Retina (tissue), 1 donor: ENCODE measurements at regions not wholly inside any gene's neighbourhood (a gene's known extent, or its start where the extent isn't known, plus 50 kb on each side); places are given as distances from the start of the nearest gene placed in this dataset.

Experiments
- DNase-seq: peaks from one replicate; pipeline ENCODE4 v3.0.0-alpha.2; 2016

DNA sequence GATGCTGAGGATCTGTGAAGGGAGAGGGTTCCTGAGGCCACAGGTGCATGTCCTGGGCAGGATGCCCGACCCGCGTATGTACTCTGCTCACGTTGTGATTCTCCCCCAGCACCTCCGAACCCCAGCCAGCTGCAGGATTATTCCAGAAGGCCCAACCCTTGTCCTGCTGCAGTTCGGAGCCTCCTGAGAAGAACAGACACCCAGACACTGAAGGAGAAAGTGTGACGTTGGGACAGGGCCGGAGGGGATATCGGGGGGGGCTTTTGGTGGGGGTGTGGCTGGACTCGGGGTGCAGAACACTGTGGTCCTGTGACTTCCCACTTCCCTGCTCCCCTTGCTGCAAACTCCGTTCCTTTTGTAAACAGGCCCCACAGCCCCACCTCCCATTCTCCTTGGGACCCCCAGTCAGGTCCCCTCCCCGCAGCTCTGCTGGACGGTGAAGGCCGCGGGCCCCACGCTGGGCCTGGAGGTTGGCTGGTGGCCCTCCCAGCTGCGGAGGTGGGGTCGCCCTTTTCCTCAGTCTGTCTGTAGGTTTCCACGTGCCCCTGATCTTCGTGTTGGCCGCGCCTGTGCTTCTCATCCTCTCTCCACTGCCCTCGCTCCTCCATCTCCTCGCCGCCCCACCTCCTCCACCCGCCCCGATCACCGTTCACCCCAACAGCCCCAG, 83.0 kb upstream of the ADRA2C start:
- no peak for DNase-seq

DNA sequence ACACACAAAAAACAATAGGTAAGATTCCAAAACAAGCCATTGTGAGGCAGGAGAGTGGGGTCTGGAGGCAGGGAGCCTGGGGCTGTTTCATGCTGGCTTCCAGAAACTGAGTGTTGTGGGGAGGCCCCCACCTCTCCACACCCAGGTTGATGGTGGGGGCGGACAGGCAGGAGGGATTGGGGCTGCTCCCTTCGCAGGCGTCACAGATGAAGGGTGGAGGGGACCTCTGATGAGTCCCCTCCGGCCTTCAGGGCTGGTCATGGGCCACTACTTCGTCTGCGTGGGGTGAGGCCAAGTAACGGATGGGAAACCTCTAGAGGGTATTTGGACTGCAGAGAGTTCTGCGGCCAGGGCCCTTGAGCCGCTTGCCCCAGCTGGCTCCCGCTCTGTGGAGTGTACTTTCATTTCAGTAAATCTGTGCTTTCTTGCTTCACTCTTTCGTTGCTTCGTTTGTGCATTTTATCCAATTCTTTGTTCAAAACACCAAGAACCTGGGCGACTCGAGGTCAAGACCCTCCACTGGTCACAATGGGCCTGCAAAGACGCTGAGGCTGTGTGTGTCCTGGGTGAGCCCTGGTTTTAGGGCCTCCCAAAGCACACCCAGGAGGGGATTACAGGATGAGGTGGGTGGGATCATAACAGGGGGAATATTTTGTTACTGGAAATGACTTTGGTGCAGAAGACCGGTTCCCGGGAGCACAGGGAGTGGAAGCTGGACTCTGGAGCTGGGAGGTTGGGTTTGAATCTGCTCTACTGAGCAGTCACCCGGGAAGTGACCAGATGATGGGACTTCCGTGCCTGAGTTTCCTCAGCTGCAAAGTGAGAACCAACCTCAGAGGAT, 83.7 kb upstream of the ADRA2C start:
- no peak for DNase-seq

DNA sequence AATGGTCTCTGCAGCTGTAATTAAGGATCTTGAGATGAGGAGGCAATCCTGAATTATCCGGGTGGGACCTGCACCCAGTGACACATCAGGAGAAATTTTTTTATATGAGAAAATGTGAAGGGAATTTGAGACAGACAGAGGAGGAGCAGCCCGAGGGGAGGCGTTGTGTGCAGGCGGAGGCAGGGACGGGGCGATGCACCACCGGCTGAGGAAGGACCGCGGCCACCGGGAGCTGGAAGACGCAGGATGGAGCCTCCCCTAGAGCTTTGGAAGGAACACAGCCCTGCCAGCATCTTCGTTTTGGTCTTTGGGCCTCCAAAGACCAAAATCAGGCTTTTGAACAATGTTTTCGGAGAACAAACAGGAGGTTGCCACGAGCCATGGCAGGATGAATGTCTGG, 85.0 kb upstream of the ADRA2C start:
- no peak for DNase-seq

GRCh38 chr4:3680656-3681055, 85.5 kb upstream of the ADRA2C start:
- DNase-seq = no peak

DNA sequence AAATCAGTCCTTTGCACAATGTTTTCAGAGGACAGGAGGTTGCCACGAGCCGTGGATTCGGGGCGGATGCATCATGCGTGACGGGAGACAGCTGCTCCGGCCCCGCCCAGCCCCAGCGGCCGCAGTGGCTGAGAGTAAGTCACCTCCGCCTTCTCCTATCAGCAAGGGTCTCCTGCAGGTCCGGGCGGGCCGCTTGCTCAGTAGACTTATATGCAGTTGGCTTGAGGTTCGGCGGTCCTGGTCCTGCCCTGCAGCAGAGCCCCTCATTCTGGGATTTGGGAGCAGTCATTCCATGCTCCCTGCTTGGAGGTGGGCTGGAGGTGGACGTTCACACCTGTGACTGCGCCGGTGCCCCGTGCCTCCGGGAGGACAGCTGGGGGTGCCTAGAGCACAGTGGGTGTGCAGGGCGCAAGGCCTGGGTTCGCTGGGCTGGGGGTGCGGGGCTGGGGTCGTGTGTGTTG, 86.3 kb upstream of the ADRA2C start:
- DNase-seq = no peak

DNA sequence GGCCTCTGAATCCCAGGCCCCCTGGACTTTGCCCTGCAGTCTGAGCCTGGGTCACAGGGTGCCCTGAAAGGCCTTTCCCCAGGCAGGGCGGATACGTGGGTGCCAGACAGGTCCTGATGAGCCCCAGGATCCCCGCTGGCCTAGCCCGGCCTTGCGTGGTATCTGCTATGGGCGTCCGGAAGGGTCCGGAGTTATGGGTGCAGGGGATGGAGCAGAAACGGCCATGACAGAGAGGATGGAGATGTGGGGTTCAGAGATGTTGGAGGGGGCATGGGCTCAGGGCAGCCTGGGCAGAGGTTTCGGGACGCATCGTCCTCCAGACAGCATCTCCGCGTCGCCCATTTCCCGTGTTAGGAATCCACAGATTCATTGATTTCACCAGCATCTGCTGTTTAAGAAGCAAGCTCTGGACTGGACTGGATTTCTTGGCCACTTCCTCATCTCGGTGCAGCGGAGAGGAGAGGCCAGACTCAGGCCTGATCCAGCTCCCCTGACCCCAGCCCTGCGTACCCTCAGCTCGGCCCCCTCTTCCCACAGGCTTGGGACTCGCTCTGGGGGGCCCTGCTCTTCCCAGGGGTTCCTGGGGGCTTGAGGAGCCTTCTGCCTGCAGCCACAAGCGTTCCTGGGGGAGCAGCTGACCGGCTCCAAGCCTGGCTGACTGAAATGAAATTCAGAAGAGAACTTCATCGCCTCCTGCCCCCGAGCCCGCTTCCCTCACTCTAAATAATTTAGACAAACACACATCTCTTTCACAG, 86.9 kb upstream of the ADRA2C start:
- no peak for DNase-seq

GRCh38 chr4:3677748-3678070, 88.5 kb upstream of the ADRA2C start:
- DNase-seq = no peak

GRCh38 chr4:3676907-3677747, 89.1 kb upstream of the ADRA2C start:
- no peak for DNase-seq

DNA sequence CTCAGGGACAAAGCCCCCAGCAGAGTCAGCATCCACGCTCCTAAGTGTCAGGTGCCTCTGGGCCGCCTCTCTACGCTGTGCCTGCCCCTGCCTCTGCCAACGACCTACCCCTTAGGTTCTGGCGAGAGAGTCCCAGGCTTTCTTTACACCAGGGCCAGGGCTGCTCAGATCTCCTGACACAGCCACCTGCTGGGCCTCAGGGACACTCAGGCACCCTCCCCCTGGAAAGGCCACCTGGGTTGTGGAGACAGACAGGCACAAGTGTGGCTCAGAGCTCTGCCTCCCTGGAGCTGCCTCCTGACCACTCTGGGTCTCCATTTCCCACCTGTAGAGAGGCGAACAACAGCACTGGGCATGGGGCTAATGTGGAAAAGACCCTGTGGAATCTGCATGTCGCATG, 90.0 kb upstream of the ADRA2C start:
- no peak for DNase-seq

DNA sequence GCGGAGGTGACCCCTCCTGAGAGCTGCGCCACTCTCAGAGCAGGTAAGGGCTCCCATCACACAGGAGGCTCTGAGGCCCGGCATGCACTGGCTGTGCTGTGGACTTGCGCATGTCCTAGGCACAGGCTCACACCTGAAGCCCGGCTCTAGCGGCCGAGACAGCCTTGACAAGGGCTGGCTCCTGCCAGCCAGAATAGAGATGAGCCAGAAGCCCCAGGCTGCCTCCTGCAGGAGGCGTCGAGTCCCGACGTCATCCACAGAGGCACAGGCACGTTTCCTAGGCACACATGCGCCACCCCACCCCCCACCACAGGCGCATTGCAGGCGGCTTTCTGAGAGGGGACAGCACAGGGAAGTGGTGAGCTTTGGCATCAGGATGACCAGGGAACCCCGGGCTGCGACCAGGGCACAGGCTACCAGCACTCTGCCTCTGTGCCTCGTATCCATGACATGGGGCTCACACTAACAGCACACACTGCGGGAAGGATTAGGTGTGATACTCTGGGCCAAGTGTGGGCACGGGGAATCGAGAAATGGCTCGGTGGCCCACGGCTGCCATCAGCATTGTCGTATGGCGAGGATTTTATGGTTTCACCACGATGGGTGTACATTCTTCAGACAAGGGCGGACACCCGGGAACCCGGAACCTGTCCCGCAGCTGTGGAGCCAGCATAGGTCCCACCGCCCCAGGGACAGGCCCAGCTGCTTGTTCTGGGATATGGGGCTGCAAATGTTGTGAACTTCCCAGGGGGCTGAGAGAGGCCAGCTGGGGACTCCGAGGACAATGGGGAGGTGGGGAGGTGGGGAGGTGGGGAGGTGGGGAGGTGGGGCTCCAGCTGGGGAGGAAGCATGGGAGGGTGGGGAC, 90.7 kb upstream of the ADRA2C start:
- no peak for DNase-seq

DNA sequence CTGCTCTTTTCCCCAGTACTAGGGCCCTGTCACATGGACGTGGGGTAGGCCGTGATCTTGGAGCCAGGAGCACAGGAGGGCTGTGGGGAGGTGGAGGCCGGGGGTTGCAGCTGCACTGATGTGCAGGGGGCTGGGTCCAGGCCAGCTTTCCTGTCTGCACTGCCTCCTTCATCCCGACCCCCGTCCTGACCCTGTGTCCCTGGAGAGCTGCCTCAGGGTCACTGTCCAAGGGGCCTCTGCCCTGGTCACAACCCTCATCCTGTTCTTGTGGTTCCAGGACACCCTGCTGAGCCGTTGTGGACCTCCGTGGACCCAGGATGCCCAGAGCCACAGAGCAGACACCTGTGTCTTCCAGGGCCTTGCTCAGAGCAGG, 91.7 kb upstream of the ADRA2C start:
- no peak for DNase-seq

GRCh38 chr4:3673716-3674478, 92.3 kb upstream of the ADRA2C start:
- no peak for DNase-seq

DNA sequence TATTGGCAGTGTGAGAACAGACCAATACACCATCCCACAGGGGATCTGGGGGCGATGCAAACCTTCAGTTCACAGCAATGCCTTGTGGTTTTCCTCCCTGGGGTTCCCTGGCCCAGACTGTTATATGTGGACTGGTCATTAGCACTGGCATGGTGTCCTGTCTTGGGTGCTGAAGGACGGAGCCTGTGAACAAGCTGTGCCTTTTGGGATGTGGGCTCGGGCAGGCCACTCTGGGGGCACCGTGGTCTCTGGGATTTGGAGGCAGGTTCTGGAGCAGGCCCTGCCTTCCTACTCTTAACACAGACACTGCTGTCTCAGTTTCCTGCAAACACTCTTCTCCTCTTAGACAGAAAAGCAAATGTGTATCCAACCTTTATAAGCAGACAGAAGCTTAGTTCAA, 93.0 kb upstream of the ADRA2C start:
- DNase-seq = no peak

DNA sequence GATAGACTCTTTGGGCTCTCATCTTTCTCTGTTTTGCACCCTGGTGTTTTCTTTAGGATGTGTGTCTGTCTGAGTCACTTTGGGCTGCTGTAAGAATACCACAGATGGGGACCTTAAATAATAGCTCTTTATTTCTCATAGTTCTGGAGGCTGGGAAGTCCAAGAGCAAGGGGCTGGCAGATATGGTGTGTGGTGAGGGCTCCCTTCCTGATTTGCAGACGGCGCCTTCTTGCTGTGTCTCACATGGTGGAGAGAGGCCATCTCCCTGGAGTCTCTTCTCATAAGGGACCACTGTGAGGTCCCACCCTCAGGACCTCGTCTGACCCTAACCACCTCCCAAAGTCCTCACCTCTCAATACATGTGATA, 93.7 kb upstream of the ADRA2C start:
- DNase-seq = no peak

- no peak for DNase-seq
Measured at GRCh38 chr4:3671571-3672464, 94.4 kb upstream of the ADRA2C start.

DNA sequence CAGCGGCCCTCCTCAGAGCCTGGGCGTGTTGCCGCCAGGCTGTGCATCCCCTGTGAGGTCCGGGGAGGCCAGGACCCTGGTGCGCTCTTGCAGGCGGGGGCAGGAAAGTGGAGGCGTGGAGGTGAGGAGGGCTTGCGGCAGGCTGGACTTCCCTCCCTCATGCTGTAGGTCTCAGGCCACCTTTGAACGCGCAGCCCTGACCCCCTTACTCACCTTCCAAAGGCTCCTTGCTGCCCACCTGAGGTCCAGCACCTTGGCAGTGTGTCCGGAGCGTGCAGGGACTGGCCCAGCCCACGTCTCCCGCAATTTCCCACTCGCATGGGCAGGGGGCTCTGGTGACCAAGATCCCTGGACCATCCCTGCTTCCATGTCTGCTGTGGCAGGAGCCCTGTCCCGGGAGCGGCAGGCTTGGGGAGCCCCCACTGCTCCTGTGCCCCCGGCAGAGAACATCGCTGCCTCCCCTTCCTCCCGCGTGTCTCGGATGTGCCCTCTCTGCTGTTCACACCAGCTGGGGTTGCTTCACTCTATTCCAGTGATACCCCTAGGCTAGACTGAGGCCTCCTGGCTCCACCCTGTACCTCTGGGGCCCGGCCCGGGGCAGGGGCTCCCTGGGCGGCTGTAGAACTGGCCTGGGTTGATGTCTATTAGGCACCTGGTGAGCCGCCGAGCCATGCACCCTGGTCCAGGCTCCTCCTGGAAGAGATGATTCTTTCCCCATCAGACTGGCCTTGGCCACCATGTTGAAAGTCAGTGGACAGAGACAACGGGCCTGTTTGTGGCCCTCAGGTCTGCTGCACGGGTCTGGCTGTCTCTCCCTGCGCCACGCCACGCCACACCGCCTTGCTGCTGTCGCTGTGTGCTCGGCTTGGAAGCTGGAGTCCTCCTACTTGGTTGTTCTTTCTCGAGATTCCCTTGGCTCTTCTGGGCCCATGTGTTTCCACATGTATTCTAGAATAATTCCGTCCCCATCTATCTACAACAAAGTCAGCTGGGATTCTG, 95.4 kb upstream of the ADRA2C start:
- DNase-seq = no peak

GRCh38 chr4:3669553-3669949, 96.6 kb upstream of the ADRA2C start:
- DNase-seq = no peak

DNA sequence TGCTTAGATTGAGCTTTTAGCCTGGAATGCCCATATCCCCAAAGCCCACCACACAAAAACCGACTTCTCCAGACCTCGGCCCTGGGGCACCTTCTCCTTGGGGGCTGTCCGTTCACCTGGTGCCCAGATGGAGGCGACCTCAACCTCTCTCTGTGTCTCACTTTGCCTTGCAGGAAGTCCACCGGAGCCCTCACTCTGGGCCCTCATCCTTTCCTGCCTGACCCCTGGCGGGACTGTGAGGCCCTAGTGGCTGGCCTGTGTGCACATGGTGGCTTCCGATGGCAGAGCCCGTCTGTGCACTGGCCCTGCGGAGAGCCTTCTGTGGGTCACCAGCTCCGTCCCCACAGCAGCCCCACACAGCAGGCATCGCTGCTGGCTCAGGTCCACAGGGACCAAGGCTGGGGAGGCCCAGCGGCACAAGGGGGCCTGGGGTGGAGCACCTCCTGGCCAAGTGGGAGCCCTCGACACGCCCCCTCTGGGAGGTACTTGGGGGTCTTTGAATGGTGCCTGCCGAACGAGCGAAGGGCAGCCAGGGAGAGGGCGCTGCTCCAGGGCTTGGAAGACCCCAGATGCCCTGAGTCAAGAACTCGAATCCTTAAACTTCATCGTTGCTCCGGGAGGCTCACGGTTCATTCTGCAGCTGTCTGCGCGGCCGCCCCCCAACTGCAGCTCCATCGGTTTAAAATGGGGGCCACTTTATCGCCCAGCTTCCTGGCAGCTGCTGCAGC, 97.2 kb upstream of the ADRA2C start:
- DNase-seq = no peak
